ENCODE measurements at regions not wholly inside any gene's neighbourhood (a gene's known extent, or its start where the extent isn't known, plus 50 kb on each side); places are given as distances from the start of the nearest gene placed in this dataset.

- no peak for ATAC-seq
- 13% methylated on average over 4 of the region's 4 CpGs for WGBS (ENCODE audit: insufficient coverage, insufficient replicate concordance, low lambda C conversion rate, missing lambda C conversion rate)
Observed at GRCh38 chr7:35351466-35351865, 97.6 kb upstream of the TBX20 start.

More at GRCh38 chr7:35351466-35351865, 97.6 kb upstream of the TBX20 start:
- no peak overlapping the region for H2AFZ ChIP-seq (ENCODE audit: control insufficient read depth, low read depth, low read length)
- H3K4me1 ChIP-seq (ENCODE audit: control insufficient read depth, insufficient read depth, low read length): no peaks in the 10 kb centered on the region
- DNase-seq (ENCODE audit: low read depth, low spot score): no peak
- ChIA-PET SMC1A (ENCODE audit: uncharacterized antibody, unreplicated experiment) (no interaction called here), CTCF (no interaction called here), POLR2A (no interaction called here), RAD21 (ENCODE audit: unreplicated experiment) (no interaction called here)
- intact Hi-C loops (cut with micrococcal nuclease; ENCODE audit: unreplicated experiment) (no loop called here), in situ Hi-C loops (cut with MboI) (no loop called here)
- peaks cover 0 to 2% of the 10 kb centered on the region in 2 experiments; a peak in 2 of 4 replicates for H3K27me3 ChIP-seq (replicated peaks in 1 of 2; ENCODE audit: control insufficient read depth in 2 of 2, insufficient read depth in 2 of 2, low read length in 1 of 2)
- H3K36me3 ChIP-seq (ENCODE audit: control insufficient read depth in 2 of 2, insufficient read depth in 2 of 2, low read length in 1 of 2): no peaks in the 10 kb centered on the region
- no TSS peak for BruUV-seq (replicated peaks)
- H3K9me3 ChIP-seq (replicated peaks; ENCODE audit: control insufficient read depth, insufficient read depth, low read length): no peaks in the 10 kb centered on the region
- H3K27ac ChIP-seq (ENCODE audit: control insufficient read depth, insufficient read depth): no peak overlapping the region
- H3K9ac ChIP-seq (ENCODE audit: control insufficient read depth, insufficient read depth, low read length): no peak overlapping the region
- TF ChIP-seq IRF4 (IDR thresholded peaks at IDR 0.05; ENCODE audit: low read depth, low read length): no peak
- TF ChIP-seq NRF1 (conservative IDR thresholded peaks at IDR 0.05; ENCODE audit: low read depth, low read length): no peak
- TF ChIP-seq ZBTB40 (IDR thresholded peaks at IDR 0.05; ENCODE audit: borderline replicate concordance): no peak
- no peak for TF ChIP-seq TCF3 (IDR thresholded peaks at IDR 0.05; ENCODE audit: borderline replicate concordance, insufficient read depth, low read depth, low read length)
- no peak for TF ChIP-seq PKNOX1 (IDR thresholded peaks at IDR 0.05)
- no peak for TF ChIP-seq BMI1 (IDR thresholded peaks at IDR 0.05; ENCODE audit: borderline replicate concordance)
- H3K4me2 ChIP-seq (ENCODE audit: control insufficient read depth, insufficient read depth): no peak overlapping the region
- FAIRE-seq: no peak
- no peak overlapping the region for H3K4me3 ChIP-seq
- no peaks in the 10 kb centered on the region for H3K79me2 ChIP-seq (ENCODE audit: control insufficient read depth, insufficient read depth, low read length)
- H4K20me1 ChIP-seq (ENCODE audit: control insufficient read depth, insufficient read depth): no peaks in the 10 kb centered on the region

Data from GM12878 (cell line).